Occipital lobe (tissue), 1 donor: ENCODE measurements at regions not wholly inside any gene's neighbourhood (a gene's known extent, or its start where the extent isn't known, plus 50 kb on each side); places are given as distances from the start of the nearest gene placed in this dataset.
"Not testable (repeated sequence)": the region's sequence is repeated elsewhere in the genome, so short reads cannot be mapped to it uniquely, and the experiment has no call there.

Experiments
- DNase-seq: peaks from one replicate; lab custom pipeline; 2025; lab: John Stamatoyannopoulos, UW

DNA sequence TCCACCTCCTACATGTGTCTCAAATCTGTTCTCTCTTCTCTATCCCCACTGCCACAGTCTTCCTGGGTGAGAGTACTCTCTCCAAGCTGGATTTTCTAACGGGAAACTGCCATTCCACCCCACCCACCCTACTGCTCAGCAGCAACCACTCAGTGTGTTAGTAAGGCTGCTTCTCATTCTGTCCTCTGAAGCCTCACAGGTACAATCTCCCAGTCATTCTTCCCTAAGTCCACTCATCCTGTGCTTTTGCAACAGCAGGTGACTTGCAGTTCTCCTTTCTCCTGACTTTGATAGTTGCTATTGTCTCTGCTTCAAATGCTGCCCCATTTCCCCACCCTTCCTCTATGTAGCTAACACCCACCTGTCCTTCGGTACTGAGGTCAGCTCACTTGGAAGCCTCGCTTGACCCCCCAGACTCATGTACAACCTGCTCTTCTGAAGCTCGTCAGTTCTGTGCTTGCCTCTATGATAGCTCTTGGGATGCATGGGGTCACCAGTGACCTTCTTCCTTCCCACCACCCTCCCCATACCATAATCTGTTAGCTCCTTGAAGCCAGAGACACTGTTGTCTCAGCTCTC is 188.9 kb downstream of the RRAGC start:
- DNase-seq, result no peak

GRCh38 chr1:38667626-38668025 is 191.9 kb downstream of the RRAGC start:
- no peak for DNase-seq

DNA sequence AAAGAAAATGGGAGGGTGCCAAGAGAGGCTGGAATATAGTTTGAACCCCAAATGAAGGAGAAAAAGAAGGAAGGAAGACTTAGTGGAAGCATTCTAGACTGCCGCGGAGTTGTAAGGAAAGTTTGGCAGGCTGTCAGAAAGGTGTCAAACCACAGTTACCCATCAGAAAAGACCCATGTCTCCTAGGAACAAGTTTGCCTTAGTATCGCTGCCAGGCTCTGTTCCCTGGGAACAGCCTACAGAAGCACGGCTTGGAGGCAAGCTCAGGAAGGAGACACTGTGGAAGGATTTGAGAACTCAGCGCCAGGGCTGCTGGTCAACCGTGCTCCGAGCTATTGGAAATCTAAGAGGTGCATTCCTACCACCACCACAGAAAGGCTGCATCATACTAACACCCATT is 197.4 kb downstream of the RRAGC start:
- DNase-seq, result no peak

DNA sequence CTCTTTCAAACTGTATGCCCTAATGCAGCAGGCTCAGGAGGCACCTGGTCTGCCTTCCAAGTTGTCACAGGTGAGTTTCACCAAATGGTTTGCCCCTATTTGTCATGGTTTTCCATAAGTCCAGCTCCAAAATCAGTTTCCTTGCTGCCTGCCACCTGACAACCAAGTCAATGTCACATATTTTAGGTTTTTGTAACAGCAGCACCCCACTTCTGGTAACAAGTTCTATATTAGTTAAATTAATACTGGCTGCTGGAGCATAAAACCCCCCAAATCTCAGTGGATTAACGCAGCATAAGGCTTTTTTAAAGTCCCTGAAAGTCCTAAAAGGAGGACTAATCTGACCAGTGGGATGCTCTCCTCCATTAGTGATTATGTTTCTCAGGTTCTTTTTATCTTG is 200.7 kb downstream of the RRAGC start:
- no peak for DNase-seq

GRCh38 chr1:38657873-38658272 is 201.7 kb downstream of the RRAGC start:
- no peak for DNase-seq

- DNase-seq, result no peak
Observed at GRCh38 chr1:38657207-38657840, 202.2 kb downstream of the RRAGC start.

DNA sequence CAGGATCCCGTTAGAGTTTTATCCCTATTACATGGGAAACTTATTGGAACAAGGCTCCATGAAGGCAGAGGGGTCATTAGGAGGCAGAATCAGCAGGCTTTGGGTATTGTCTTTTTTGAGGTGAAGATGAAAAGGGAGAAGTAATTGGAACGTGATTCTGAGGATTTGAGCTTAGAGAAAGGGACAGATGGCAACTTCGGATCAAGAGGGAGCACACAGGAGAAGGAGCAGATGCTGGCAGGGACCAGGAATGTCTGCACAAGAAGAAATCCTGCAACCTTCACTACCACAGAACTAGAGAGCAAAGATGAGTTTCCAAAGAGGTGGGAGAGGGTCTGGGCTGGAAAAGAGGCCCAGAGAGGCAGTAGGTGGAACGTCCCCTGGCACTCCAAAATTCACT is 202.8 kb downstream of the RRAGC start:
- DNase-seq, result no peak

DNA sequence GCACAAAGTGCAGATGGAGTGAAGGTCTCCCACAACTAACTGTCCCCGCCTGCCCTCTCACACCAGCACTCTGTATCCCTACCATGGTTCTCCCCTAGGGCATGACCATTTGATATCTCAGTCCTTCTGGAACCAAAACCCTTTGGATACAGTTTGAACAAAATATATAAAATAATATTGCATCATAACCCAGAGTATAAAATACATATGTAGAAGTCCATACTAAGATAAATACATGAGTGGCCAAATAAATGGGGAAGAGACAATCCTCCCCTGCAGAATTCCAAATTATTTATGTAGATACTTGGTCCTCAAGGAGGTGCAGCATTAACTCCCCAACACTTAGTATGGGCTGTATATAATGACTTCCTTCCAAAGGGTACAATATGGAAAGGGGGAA is 207.4 kb downstream of the RRAGC start:
- DNase-seq, result no peak

DNA sequence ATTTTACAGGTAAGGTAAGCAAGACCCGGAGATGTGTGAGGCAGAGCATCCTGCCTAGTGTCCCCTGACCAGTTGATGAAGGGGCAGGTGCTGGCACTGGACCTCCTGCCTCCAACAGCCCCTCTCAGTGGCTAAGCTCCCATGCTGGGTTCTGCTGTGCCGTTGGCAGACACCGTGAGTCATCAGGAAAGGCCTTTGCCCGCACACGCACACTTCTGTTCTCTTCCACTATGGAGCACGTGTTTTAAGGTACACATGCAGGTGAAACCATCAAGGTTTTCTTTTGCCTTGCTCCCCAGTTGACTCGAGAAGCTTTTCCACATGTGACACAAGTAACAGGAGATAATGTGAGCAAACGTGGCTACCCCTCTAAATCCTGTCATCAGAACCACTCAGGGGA is 207.9 kb downstream of the RRAGC start:
- no peak for DNase-seq

GRCh38 chr1:38648417-38648816 is 211.2 kb downstream of the RRAGC start:
- no peak for DNase-seq

- not testable (repeated sequence) for DNase-seq
Observed at GRCh38 chr1:38647341-38647740, 212.2 kb downstream of the RRAGC start.

GRCh38 chr1:38644092-38644491 is 215.5 kb downstream of the RRAGC start:
- DNase-seq, result no peak

DNA sequence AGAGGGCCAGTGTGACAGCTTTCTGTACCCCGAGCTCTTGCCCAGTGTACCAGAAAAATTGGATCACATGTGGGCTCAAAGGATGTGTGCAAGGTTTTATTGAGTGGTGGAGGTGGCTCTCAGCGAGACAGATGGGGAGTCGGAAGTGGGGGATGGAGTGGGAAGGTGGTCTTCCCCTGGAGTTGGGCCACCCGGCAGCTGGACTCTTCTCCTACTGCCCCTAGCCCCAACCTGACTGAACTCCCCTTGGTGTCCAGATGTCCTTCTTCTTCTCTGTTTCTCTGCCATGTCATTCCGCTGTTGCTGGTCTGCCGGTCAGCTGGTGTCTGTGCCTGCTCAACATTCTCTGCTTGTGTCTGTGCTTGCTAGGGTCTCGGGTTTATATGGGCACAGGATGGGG is 217.9 kb downstream of the RRAGC start:
- no peak for DNase-seq

- no peak for DNase-seq
Observed at GRCh38 chr1:38640371-38640770, 219.2 kb downstream of the RRAGC start.

GRCh38 chr1:38628241-38628640 is 231.3 kb downstream of the RRAGC start:
- DNase-seq, result no peak

- no peak for DNase-seq
Observed at GRCh38 chr1:38625939-38626338, 233.6 kb downstream of the RRAGC start.

DNA sequence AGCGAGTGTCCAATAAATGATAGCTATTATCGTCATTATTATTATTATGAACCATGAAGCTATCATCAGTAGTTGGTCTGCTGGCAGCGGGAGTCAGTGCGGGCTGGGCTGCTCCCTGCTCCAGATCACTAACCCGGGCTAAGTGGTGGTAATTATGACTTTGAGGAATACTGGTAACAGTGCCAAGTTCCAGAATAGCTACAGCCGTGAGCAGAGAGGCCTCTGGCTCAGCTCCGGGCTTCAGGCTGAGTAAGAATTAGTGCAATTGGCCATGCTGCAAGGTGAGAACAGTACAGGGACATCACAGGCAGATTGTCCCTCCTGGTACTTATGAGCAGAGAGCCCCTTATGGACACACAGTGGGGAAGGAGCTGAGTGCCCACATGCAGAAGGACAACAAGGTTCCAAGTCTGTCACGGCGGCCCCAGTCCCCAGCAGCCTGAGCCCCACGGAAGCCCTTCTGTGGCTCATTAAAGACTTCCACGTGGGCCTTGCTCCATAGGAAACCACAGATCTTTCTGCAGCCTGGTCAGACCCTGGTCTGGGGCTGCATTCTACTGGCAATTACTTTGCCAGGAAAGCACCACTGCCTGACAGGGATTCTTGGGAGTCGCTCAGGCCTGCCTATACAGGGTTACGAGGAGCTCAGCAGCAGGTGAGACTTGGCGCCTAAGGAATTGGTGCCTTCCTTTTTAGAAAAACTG is 235.1 kb downstream of the RRAGC start:
- DNase-seq, result no peak

GRCh38 chr1:38623529-38623928 is 236.0 kb downstream of the RRAGC start:
- no peak for DNase-seq

- no peak for DNase-seq
Observed at GRCh38 chr1:38622197-38622596, 237.4 kb downstream of the RRAGC start.

- DNase-seq, result no peak
Observed at GRCh38 chr1:38616846-38617245, 242.7 kb downstream of the RRAGC start.

GRCh38 chr1:38615680-38616079 is 243.9 kb downstream of the RRAGC start:
- no peak for DNase-seq

DNA sequence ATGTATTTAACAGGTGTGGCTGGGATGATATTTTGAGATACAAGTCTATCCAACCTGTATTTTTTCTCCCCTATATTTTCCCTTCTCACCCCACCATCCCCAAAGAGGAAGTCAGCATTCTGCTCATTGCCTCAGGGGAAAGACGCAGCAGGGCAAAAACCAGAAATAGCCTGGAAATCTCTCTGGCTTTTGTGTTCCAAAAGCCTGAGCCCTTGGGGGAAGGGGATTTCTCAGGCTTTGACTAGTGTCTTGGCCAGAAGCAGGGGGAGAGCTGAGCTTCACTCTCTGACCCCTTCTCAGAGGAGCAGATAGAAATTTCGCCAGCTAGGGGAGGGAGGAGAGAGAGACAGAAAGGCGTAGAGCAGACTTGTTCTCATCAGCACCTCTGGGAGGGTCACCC is 244.7 kb downstream of the RRAGC start:
- no peak for DNase-seq

GRCh38 chr1:38613996-38614395 is 245.6 kb downstream of the RRAGC start:
- DNase-seq, result no peak
